NK-92 treated with Interleukin-12 subunit alpha and Interleukin-12 subunit beta, amount 100 ng/mL, for 24 hours (cell line): ENCODE measurements at regions not wholly inside any gene's neighbourhood (a gene's known extent, or its start where the extent isn't known, plus 50 kb on each side); places are given as distances from the start of the nearest gene placed in this dataset.

ENCODE experiments used
- DNase-seq: peaks from one replicate; lab custom pipeline; 2025; lab: John Stamatoyannopoulos, UW

DNA sequence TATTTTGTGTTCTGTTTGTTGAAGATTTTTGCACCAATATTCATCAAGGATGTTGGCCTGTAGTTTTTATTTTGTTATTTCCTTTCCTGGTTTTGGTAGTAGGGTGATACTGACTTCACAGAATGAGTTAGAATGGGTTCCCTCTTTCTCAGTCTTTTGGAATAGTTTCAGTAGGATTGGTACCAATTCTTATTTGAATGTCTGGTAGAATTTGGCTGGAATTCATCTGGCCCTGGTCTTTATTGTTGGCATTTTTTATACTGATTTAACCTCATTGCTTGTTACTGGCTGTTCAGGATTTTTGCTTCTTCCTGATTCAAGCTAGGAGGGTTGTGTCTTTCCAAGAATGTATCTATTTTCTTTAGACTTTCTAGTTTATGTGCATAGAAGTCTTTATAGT, 263.7 kb downstream of the SOX11 start:
- no peak for DNase-seq

GRCh38 chr2:5959836-5960820, 267.9 kb downstream of the SOX11 start:
- DNase-seq, result no peak

DNA sequence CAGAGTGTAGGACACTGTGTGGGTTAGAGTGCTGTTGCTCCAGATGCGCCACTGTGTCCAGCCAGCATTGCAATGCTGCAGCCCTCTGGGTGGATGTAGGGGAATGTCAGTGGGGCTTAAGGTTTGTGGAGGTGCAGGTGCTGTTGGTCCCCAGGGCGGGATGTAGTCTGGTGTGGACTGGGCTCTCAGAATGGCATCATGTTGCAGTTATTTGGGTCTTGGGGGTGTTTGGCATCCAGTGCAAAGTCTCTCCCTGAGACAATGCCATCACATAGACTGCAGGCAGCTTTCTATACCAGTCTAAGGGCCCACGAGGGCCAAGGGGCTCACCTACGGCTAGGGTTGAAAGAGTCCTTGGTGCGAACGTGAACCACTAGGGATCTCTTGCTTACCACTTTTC, 275.3 kb downstream of the SOX11 start:
- DNase-seq, result no peak

DNA sequence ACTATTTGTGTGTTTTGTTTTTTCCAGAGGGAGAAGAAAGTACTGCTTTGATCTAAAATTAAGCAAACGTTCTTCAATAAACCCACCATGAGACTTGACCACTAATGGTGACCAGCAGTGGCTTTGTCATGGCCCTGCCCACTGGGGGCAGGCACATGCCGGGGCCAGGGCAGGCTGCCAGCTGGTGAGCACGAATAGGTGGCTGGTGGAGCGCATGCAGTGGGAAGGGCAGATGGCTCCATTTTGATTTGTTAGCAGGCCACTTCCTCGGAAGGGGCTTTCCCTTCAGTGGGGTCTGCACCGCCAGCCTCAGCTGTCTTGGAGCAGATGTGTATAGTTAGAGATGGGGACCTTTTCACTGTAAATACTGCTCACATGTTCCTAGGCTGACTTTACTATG, 277.1 kb downstream of the SOX11 start:
- DNase-seq, result no peak

- no peak for DNase-seq
These were observed 278.2 kb downstream of the SOX11 start for GRCh38 chr2:5970347-5970746.

- no peak for DNase-seq
These were observed 282.3 kb downstream of the SOX11 start for GRCh38 chr2:5974477-5974876.

GRCh38 chr2:5975401-5975800, 283.2 kb downstream of the SOX11 start:
- DNase-seq, result no peak

GRCh38 chr2:5976531-5977065, 284.4 kb downstream of the SOX11 start:
- no peak for DNase-seq

DNA sequence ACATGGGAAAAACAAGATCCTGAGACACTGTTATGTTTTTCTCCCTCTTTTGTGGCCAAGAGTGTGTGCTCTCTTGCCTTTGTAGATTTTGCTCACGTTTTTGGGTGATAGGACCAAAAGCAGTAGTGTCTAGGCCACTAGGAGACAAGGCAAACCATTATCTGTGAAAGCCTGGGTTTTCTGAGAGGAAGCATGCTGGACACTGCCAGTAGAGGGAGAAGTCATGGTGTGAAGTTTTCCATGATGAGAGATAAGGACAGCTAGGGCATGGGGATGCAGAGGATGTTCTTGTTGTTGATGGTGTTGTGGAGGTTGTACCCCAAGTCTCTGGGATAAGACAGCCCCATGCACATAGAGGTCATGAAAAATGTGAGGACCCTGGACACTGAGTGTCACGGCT, 285.3 kb downstream of the SOX11 start:
- no peak for DNase-seq

DNA sequence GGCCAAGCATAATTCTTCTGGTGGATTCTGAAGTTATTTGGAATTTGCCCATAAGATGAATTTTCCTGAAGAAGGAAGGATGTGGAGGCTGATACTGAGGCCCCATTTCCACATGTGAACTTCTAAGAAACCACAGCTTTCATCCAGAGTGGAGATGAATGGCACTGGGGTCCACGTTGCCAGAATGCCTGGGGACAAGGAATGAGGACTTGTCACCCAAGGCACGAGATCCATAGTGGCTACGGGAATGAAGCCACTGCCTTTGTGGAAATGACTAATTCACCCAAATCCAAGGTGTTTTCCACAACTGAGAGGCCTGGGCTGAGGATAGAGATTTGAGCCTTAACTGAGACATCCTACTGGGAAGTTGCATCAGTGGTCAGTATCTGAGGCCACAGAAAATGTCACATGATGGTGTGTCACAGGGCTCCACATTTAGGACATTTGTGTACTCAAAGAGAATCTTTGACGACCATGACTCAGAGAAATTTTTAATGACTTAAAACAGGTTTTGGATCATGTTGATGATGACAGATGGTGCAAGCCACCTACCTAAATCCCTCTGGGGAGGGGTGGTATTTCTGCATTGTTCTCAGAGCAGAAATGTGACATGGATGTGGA, 286.1 kb downstream of the SOX11 start:
- DNase-seq, result no peak

GRCh38 chr2:5980450-5981190, 288.4 kb downstream of the SOX11 start:
- DNase-seq, result no peak

DNA sequence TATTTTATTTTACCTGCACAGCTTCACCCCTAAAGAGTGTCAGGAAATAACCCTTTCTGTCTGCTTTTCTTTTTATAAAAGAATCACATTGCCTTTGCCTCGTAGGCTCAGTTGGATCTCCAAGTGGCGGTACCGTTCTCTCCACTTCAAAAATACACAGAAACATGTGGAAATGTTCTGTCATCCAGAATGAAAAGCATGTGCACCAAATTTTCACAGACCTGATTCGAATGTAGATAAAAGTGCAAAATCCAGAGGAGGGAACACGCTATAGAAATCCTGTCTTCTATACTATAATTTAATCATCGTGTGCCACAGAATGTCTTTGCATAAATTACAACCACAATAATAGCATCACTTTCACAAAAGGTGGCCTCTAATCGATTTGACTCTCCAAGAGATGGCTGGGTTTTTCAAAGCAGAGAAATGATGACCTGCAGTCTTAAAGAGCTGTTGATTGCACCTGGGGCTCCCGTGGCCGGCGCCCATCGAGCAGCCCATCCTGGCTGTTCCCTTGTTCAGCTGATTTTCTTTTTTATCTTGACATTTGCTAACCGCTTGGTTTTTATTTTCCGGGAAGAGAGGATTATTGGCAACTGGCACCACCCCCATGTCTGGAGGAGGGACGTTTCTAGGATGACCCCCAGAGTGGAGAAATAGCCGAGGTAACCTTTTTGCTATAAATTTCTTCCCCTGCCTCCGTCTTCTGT, 290.2 kb downstream of the SOX11 start:
- DNase-seq, result no peak

DNA sequence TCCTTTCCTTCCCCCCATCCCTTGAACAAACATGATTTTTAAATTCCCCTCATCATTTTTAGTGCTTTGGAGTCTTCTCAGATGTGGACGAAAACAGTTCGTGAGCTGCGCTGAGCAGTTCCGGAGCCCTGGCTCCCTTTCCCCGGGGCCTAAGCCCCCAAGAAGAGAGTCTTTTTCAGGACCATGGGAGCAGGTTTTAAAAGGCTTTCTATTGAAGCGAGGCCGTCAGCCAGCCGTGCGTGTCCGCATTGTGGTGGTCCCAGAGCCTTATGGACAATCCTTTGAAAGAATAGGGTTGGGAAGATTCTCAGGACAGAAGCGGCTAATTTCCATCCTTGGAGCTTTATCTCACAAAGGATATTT, 290.7 kb downstream of the SOX11 start:
- no peak for DNase-seq

GRCh38 chr2:5983511-5984272, 291.5 kb downstream of the SOX11 start:
- DNase-seq, result no peak

- no peak for DNase-seq
These were observed 292.1 kb downstream of the SOX11 start for GRCh38 chr2:5984273-5984655.

GRCh38 chr2:5984946-5985345, 292.8 kb downstream of the SOX11 start:
- no peak for DNase-seq

DNA sequence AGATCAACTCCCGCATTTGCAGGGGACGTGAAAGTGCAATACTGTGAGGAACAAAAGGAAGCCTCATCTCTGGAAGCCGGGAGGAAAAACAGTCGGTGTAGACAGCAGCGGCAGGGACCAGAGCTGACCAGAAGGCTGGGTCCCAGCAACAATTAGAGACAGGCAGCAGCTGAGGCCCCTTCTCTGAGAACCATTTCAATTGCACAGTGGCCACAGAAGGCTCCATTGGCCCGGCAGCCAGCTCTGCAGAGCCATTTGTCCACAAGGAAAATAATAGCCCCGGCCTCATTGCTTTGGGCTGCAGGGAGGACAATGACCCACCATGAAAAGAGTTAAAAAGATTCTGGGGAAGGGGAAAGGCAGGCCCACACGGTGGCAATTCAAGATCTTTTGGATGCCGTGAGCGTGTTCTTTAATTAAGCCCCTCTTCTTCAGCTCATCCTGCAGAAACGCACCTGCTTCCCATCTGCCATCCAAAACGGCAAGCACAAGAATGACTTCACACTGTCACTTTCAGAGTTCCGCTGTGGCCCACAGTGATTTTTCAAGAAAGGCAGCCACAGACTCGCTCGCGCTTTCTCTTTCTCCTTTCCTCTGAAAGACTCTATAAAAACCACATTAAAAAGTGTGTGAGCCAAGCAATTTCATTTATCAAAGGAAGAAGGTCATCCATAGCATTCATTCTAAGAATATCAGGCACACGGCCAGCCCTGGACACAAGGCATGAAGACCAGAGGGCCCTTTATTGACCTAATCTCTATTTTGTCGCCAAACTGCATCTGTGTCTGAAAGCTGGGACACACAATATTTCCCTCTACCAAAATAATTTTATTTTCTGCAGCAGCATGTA, 293.6 kb downstream of the SOX11 start:
- DNase-seq, result no peak

- DNase-seq, result no peak
These were observed 294.9 kb downstream of the SOX11 start for GRCh38 chr2:5986801-5987787.

GRCh38 chr2:5988120-5988519, 295.9 kb downstream of the SOX11 start:
- no peak for DNase-seq
